Vagina (tissue), 2 donors: ENCODE measurements at regions not wholly inside any gene's neighbourhood (a gene's known extent, or its start where the extent isn't known, plus 50 kb on each side); places are given as distances from the start of the nearest gene placed in this dataset.
A peak's percentile ranks its signal among the peaks of the same experiment; 100 is the strongest.

Experiments
- DNase-seq, 2 donors: peaks; one replicate each; pipeline ENCODE4 v3.0.0-alpha.2; 2017; ENCODE audit errors: extremely low spot score in 2 of 2
- H3K27ac ChIP-seq: fragments of 200-600 bp; sonication (generic); one replicate; pipeline ENCODE4 v1.5.1; 2019
- H3K27me3 ChIP-seq: fragments of 200-600 bp; sonication (generic); one replicate; pipeline ENCODE4 v1.5.1; 2019
- H3K36me3 ChIP-seq, 2 donors: fragments of 200-600 bp; sonication (generic); one replicate each; pipeline ENCODE4 v1.5.1; 2017 to 2019
- H3K4me1 ChIP-seq: fragments of 200-600 bp; sonication (generic); one replicate; pipeline ENCODE4 v1.5.1; 2019
- H3K4me3 ChIP-seq, 2 donors: fragments of 200-600 bp; sonication (generic); 1 replicate in 1 of 2; 2 replicates in 1 of 2; pipeline ENCODE4 v1.5.1; 2016 to 2019
- H3K9me3 ChIP-seq: fragments of 200-600 bp; sonication (generic); one replicate; pipeline ENCODE4 v1.5.1; 2019
- CTCF ChIP-seq, 3 experiments: fragments of 450-650 bp in 2 of 3; fragments of 200-600 bp in 1 of 3; sonication (generic) in 1 of 3; IDR thresholded peaks; one replicate each; pipeline ENCODE4 v1.5.1; 2017 to 2019; ENCODE audit warnings: antibody characterized with exemption in 3 of 3, mild to moderate bottlenecking in 2 of 3, moderate library complexity in 2 of 3
- POLR2A ChIP-seq, 2 donors: fragments of 450-650 bp; IDR thresholded peaks; one replicate each; pipeline ENCODE4 v1.6.1; 2017; ENCODE audit warnings: antibody characterized with exemption in 2 of 2, mild to moderate bottlenecking in 2 of 2, moderate library complexity in 2 of 2
- POLR2AphosphoS5 ChIP-seq, 2 donors: sonication (generic); formaldehyde crosslinking; IDR thresholded peaks; one replicate each; pipeline ENCODE4 v1.9.0; 2017; ENCODE audit warnings: antibody characterized with exemption in 2 of 2, mild to moderate bottlenecking in 2 of 2, low read depth in 1 of 2; ENCODE audit not compliant: insufficient read depth in 1 of 2
- intact Hi-C: fragments of 100-400 bp; cut with DNase I; formaldehyde crosslinking; loops from one replicate; pipeline ENCODE4 v1.15.1; 2023

- Histone ChIP-seq H3K27ac (no peak overlapping the region), H3K9me3 (no peaks in the 10 kb centered on the region), H3K36me3 (no peaks in the 10 kb centered on the region), H3K4me3 (no peak overlapping the region), H3K27me3 (no peaks in the 10 kb centered on the region), H3K4me1 (no peaks in the 10 kb centered on the region)
- no peak for TF ChIP-seq CTCF (IDR thresholded peaks at IDR 0.05)
- no peak for TF ChIP-seq POLR2AphosphoS5 (IDR thresholded peaks at IDR 0.05; ENCODE audit: insufficient read depth in 1 of 2, low read depth in 1 of 2)
- TF ChIP-seq POLR2A (IDR thresholded peaks at IDR 0.05) = no peak
- DNase-seq = peak; percentile 65 to 87
- intact Hi-C loops = no loop called here
Measured at GRCh38 chr3:194993896-194994295, 277.1 kb downstream of the XXYLT1 start.

- no peaks in the 10 kb centered on the region for H3K9me3 ChIP-seq
- no peaks in the 10 kb centered on the region for H3K36me3 ChIP-seq
- no peaks in the 10 kb centered on the region for H3K27me3 ChIP-seq
- H3K27ac ChIP-seq = no peak overlapping the region
- peak; percentile 67 to 79 for DNase-seq
- H3K4me1 ChIP-seq = no peaks in the 10 kb centered on the region
- intact Hi-C loops = no loop called here
- TF ChIP-seq CTCF (IDR thresholded peaks at IDR 0.05) (no peak), POLR2AphosphoS5 (IDR thresholded peaks at IDR 0.05; ENCODE audit: insufficient read depth in 1 of 2, low read depth in 1 of 2) (no peak), POLR2A (IDR thresholded peaks at IDR 0.05) (no peak)
- H3K4me3 ChIP-seq = no peak overlapping the region
Measured at GRCh38 chr3:194994551-194994981, 276.4 kb downstream of the XXYLT1 start.

- DNase-seq = peak; percentile 16 to 40
- no peak overlapping the region for H3K4me3 ChIP-seq
- H3K27ac ChIP-seq = no peak overlapping the region
- TF ChIP-seq CTCF (IDR thresholded peaks at IDR 0.05) (no peak), POLR2A (IDR thresholded peaks at IDR 0.05) (no peak), POLR2AphosphoS5 (IDR thresholded peaks at IDR 0.05; ENCODE audit: insufficient read depth in 1 of 2, low read depth in 1 of 2) (no peak)
- H3K9me3 ChIP-seq = no peaks in the 10 kb centered on the region
- H3K36me3 ChIP-seq = no peaks in the 10 kb centered on the region
- no peaks in the 10 kb centered on the region for H3K27me3 ChIP-seq
- H3K4me1 ChIP-seq = no peaks in the 10 kb centered on the region
- intact Hi-C loops = no loop called here
Measured at GRCh38 chr3:194995334-194995733, 275.6 kb downstream of the XXYLT1 start.

GRCh38 chr3:194995922-194996321, 275.0 kb downstream of the XXYLT1 start:
- no peaks in the 10 kb centered on the region for H3K9me3 ChIP-seq
- intact Hi-C loops = no loop called here
- peak; percentile 82 to 84 for DNase-seq
- no peak overlapping the region for H3K4me3 ChIP-seq
- no peaks in the 10 kb centered on the region for H3K36me3 ChIP-seq
- H3K27ac ChIP-seq = no peak overlapping the region
- H3K27me3 ChIP-seq = no peaks in the 10 kb centered on the region
- no peaks in the 10 kb centered on the region for H3K4me1 ChIP-seq
- TF ChIP-seq POLR2A (IDR thresholded peaks at IDR 0.05) (no peak), POLR2AphosphoS5 (IDR thresholded peaks at IDR 0.05; ENCODE audit: insufficient read depth in 1 of 2, low read depth in 1 of 2) (no peak), CTCF (IDR thresholded peaks at IDR 0.05) (no peak)

GRCh38 chr3:194996746-194997145, 274.2 kb downstream of the XXYLT1 start:
- Histone ChIP-seq H3K4me1 (peaks cover 2% of the 10 kb centered on the region), H3K4me3 (no peak overlapping the region), H3K36me3 (no peaks in the 10 kb centered on the region), H3K27me3 (no peaks in the 10 kb centered on the region), H3K27ac (no peak overlapping the region), H3K9me3 (no peaks in the 10 kb centered on the region)
- intact Hi-C loops = no loop called here
- peak; percentile 64 to 77 for DNase-seq
- TF ChIP-seq POLR2AphosphoS5 (IDR thresholded peaks at IDR 0.05; ENCODE audit: insufficient read depth in 1 of 2, low read depth in 1 of 2) = no peak
- no peak for TF ChIP-seq POLR2A (IDR thresholded peaks at IDR 0.05)
- no peak for TF ChIP-seq CTCF (IDR thresholded peaks at IDR 0.05)
